ENCODE measurements at regions not wholly inside any gene's neighbourhood (a gene's known extent, or its start where the extent isn't known, plus 50 kb on each side); places are given as distances from the start of the nearest gene placed in this dataset.
"Not testable (repeated sequence)": the region's sequence is repeated elsewhere in the genome, so short reads cannot be mapped to it uniquely, and the experiment has no call there.

DNA sequence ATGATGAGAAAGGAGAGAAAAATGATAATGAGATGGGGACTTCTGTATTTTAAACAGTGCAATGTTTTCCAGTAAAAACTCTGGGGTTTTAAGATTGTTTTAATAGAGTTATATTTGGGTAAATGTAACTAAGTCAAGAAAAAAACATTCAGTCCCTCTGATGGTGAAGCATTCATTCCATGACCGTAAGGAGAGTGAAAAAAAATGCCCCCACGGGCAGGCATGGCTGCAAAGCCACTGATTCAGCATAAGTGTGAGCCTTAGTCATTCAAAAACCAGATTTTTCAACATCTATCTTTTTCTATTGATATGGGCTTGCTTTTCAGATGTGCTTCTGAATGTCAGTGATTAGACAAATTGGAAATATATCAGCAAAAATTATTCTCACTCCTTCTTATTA lies 957.8 kb downstream of the SLC4A3 start:
- DNase-seq (ENCODE audit: extremely low spot score): no peak
- TF ChIP-seq BHLHE40 (IDR thresholded peaks at IDR 0.05; ENCODE audit: borderline replicate concordance) (no peak), L3MBTL2 (conservative IDR thresholded peaks at IDR 0.05) (no peak), FOXM1 (IDR thresholded peaks at IDR 0.05; ENCODE audit: borderline replicate concordance) (no peak), SP1 (IDR thresholded peaks at IDR 0.05) (no peak), SUZ12 (IDR thresholded peaks at IDR 0.05) (no peak), ELF4 (IDR thresholded peaks at IDR 0.05) (no peak)
- ChIA-PET POLR2A (no interaction called here), CTCF (no interaction called here)

GRCh38 chr2:220586980-220587530 lies 959.6 kb downstream of the SLC4A3 start:
- DNase-seq (ENCODE audit: extremely low spot score): no peak
- ChIA-PET POLR2A (no interaction called here), CTCF (no interaction called here)

GRCh38 chr2:220588148-220588547 lies 960.7 kb downstream of the SLC4A3 start:
- POLR2A ChIA-PET: no interaction called here
- TF ChIP-seq SP1 (IDR thresholded peaks at IDR 0.05) (no peak), ARNT (IDR thresholded peaks at IDR 0.05) (no peak), CTBP1 (IDR thresholded peaks at IDR 0.05; ENCODE audit: borderline replicate concordance) (no peak), PKNOX1 (IDR thresholded peaks at IDR 0.05) (no peak), FOXK2 (IDR thresholded peaks at IDR 0.05) (no peak), TARDBP (IDR thresholded peaks at IDR 0.05) (no peak), ZNF384 (IDR thresholded peaks at IDR 0.05) (no peak), NFRKB (IDR thresholded peaks at IDR 0.05) (no peak), SUZ12 (IDR thresholded peaks at IDR 0.05) (no peak), L3MBTL2 (conservative IDR thresholded peaks at IDR 0.05) (no peak), FOXA1 (IDR thresholded peaks at IDR 0.05) (no peak)
- CTCF ChIA-PET: no interaction called here
- no peak for DNase-seq (ENCODE audit: extremely low spot score)

More at GRCh38 chr2:220586980-220587530, 959.6 kb downstream of the SLC4A3 start:
- no peak for TF ChIP-seq FOXA1 (IDR thresholded peaks at IDR 0.05)
- TF ChIP-seq L3MBTL2 (conservative IDR thresholded peaks at IDR 0.05): no peak
- TF ChIP-seq BHLHE40 (IDR thresholded peaks at IDR 0.05; ENCODE audit: borderline replicate concordance): no peak
- TF ChIP-seq HDGF (IDR thresholded peaks at IDR 0.05; ENCODE audit: borderline replicate concordance): no peak
- no peak for TF ChIP-seq SUZ12 (IDR thresholded peaks at IDR 0.05)
- TF ChIP-seq NFRKB (IDR thresholded peaks at IDR 0.05): no peak
- TF ChIP-seq PKNOX1 (IDR thresholded peaks at IDR 0.05): no peak
- no peak for TF ChIP-seq ELF4 (IDR thresholded peaks at IDR 0.05)
- no peak for TF ChIP-seq FOXK2 (IDR thresholded peaks at IDR 0.05)
- no peak for TF ChIP-seq LEF1 (IDR thresholded peaks at IDR 0.05; ENCODE audit: borderline replicate concordance)
- TF ChIP-seq CTBP1 (IDR thresholded peaks at IDR 0.05; ENCODE audit: borderline replicate concordance): no peak
- TF ChIP-seq ARNT (IDR thresholded peaks at IDR 0.05): no peak
- TF ChIP-seq TARDBP (IDR thresholded peaks at IDR 0.05): no peak
- TF ChIP-seq SP1 (IDR thresholded peaks at IDR 0.05): no peak
- no peak for TF ChIP-seq ZNF384 (IDR thresholded peaks at IDR 0.05)
- TF ChIP-seq FOXM1 (IDR thresholded peaks at IDR 0.05; ENCODE audit: borderline replicate concordance): no peak

GRCh38 chr2:220590476-220590875 lies 963.0 kb downstream of the SLC4A3 start:
- no peak for DNase-seq (ENCODE audit: extremely low spot score)
- no peak for TF ChIP-seq HDGF (IDR thresholded peaks at IDR 0.05; ENCODE audit: borderline replicate concordance)
- TF ChIP-seq FOXK2 (IDR thresholded peaks at IDR 0.05): no peak
- no peak for TF ChIP-seq SP1 (IDR thresholded peaks at IDR 0.05)
- no peak for TF ChIP-seq ARNT (IDR thresholded peaks at IDR 0.05)
- TF ChIP-seq SUZ12 (IDR thresholded peaks at IDR 0.05): no peak
- TF ChIP-seq NFRKB (IDR thresholded peaks at IDR 0.05): no peak
- no peak for TF ChIP-seq FOXM1 (IDR thresholded peaks at IDR 0.05; ENCODE audit: borderline replicate concordance)
- TF ChIP-seq ELF4 (IDR thresholded peaks at IDR 0.05): no peak
- no peak for TF ChIP-seq PKNOX1 (IDR thresholded peaks at IDR 0.05)
- TF ChIP-seq TARDBP (IDR thresholded peaks at IDR 0.05): no peak
- ChIA-PET CTCF (no interaction called here), POLR2A (no interaction called here)

- TF ChIP-seq FOXM1 (IDR thresholded peaks at IDR 0.05; ENCODE audit: borderline replicate concordance) (no peak), BHLHE40 (IDR thresholded peaks at IDR 0.05; ENCODE audit: borderline replicate concordance) (no peak), CTBP1 (IDR thresholded peaks at IDR 0.05; ENCODE audit: borderline replicate concordance) (no peak)
- ChIA-PET CTCF (no interaction called here), POLR2A (no interaction called here)
- DNase-seq (ENCODE audit: extremely low spot score): no peak
These were observed 966.1 kb downstream of the SLC4A3 start for GRCh38 chr2:220593526-220593925.

- POLR2A ChIA-PET: no interaction called here
- no peak for TF ChIP-seq CTBP1 (IDR thresholded peaks at IDR 0.05; ENCODE audit: borderline replicate concordance)
- no peak for DNase-seq (ENCODE audit: extremely low spot score)
- CTCF ChIA-PET: no interaction called here
These were observed 970.4 kb downstream of the EPHA4 start for GRCh38 chr2:220601674-220602073.

- POLR2A ChIA-PET, CTCF ChIA-PET: not testable (repeated sequence)
These were observed 959.1 kb downstream of the EPHA4 start for GRCh38 chr2:220613004-220613403.

More at GRCh38 chr2:220613004-220613403, 959.1 kb downstream of the EPHA4 start:
- not testable (repeated sequence) for DNase-seq (ENCODE audit: extremely low spot score)

Data from HEK293T (cell line).